ENCODE measurements at regions not wholly inside any gene's neighbourhood (a gene's known extent, or its start where the extent isn't known, plus 50 kb on each side); places are given as distances from the start of the nearest gene placed in this dataset.

DNA sequence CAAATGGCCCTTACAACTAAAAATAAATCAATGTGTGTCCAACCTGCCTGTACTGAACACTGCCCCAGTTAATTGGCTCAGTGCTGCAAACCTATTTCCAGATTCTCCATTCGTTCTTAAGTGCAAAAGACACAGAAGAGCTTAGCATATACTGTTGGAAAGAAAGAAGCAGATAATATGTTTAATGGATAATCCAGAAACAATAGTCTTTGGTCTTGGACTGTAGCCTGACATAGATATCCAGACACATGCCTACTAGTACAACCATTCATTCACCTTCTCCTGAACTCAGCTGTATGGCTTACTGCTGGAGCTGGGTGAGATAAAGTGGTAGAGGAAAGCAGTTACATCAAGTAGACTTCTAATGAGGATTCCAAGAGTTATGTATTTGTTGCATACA, 77.0 kb downstream of the LUZP4 start:
- TF ChIP-seq, protein P1, sequence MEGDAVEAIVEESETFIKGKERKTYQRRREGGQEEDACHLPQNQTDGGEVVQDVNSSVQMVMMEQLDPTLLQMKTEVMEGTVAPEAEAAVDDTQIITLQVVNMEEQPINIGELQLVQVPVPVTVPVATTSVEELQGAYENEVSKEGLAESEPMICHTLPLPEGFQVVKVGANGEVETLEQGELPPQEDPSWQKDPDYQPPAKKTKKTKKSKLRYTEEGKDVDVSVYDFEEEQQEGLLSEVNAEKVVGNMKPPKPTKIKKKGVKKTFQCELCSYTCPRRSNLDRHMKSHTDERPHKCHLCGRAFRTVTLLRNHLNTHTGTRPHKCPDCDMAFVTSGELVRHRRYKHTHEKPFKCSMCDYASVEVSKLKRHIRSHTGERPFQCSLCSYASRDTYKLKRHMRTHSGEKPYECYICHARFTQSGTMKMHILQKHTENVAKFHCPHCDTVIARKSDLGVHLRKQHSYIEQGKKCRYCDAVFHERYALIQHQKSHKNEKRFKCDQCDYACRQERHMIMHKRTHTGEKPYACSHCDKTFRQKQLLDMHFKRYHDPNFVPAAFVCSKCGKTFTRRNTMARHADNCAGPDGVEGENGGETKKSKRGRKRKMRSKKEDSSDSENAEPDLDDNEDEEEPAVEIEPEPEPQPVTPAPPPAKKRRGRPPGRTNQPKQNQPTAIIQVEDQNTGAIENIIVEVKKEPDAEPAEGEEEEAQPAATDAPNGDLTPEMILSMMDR (IDR thresholded peaks at IDR 0.05): no peak
- TF ChIP-seq POLR2A (IDR thresholded peaks at IDR 0.05): no peak
